Body of pancreas (tissue), 4 donors: ENCODE measurements at regions not wholly inside any gene's neighbourhood (a gene's known extent, or its start where the extent isn't known, plus 50 kb on each side); places are given as distances from the start of the nearest gene placed in this dataset.

Experiments
- ATAC-seq: fragments of 150-250 bp; one replicate; pipeline ENCODE4 v1.9.1; 2016
- DNase-seq, 4 donors: peaks; one replicate each; pipeline ENCODE4 v3.0.0-alpha.2; 2019
- H3K27ac ChIP-seq, 4 donors: fragments of 200-600 bp; sonication (generic); 1 replicate in 3 of 4; 2 replicates in 1 of 4; pipeline versions ENCODE4 v1.5.1 to v1.6.1; 2016 to 2019; ENCODE audit warnings: mild to moderate bottlenecking in 1 of 4, mixed read lengths in 1 of 4, moderate library complexity in 1 of 4
- H3K27me3 ChIP-seq, 2 donors: fragments of 200-600 bp; sonication (generic); one replicate each; pipeline ENCODE4 v1.6.0; 2016; ENCODE audit warnings: mild to moderate bottlenecking in 1 of 2
- H3K36me3 ChIP-seq, 2 donors: fragments of 200-600 bp; sonication (generic); replicated peaks in 1 of 2; 2 replicates each; pipeline ENCODE4 v1.5.1; 2016; ENCODE audit warnings: low read depth in 2 of 2; ENCODE audit not compliant: insufficient read depth in 1 of 2
- H3K4me1 ChIP-seq: fragments of 200-600 bp; sonication (generic); one replicate; pipeline ENCODE4 v1.6.0; 2016
- H3K4me3 ChIP-seq, 2 donors: fragments of 200-600 bp; sonication (generic); 1 replicate in 1 of 2; 2 replicates in 1 of 2; pipeline ENCODE4 v1.5.1; 2016 to 2019
- H3K9me3 ChIP-seq, 3 donors: fragments of 200-600 bp; sonication (generic); 1 replicate in 2 of 3; 2 replicates in 1 of 3; pipeline ENCODE4 v1.5.1; 2016
- POLR2A ChIP-seq, 3 donors: fragments of 450-650 bp; IDR thresholded peaks; one replicate each; pipeline ENCODE4 v1.6.1; 2016; ENCODE audit warnings: antibody characterized with exemption in 3 of 3, mild to moderate bottlenecking in 2 of 3
- WGBS, 2 donors: methylation state at CpG; one replicate each; pipeline ENCODE4 v1.1.5; 2017; 5-methylcytosine and 5-hydroxymethylcytosine counted together
- intact Hi-C: fragments of 100-400 bp; cut with DNase I; formaldehyde crosslinking; loops from one replicate; pipeline ENCODE4 v1.15.1; 2023
- TF ChIP-seq, protein P1 (sequence below), 7 experiments: fragments of 450-650 bp in 4 of 7; fragments of 200-600 bp in 3 of 7; sonication (generic) in 3 of 7; IDR thresholded peaks; one replicate each; pipeline ENCODE4 v1.5.1; 2016 to 2019; ENCODE audit warnings: antibody characterized with exemption in 7 of 7

DNA sequence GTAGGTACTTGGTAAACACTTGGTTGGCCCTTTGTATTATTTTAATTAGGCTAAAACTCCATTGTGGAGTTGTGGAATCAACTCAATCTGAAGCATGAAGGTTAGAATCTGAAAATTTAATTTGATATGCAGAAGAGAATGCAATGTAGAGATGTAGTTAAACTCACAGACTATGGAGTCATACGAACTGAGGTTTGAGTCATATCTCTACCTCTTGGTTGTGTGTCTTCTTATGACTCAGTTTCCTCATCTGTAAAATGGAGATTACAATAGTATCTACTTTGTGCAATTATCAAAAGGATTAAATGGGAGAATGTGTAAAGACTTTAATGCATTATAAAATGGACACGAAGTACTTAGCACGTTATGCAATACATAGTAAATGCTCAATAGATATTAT, 146.0 kb upstream of the IFNG-AS1 start:
- H3K36me3 ChIP-seq: no peaks in the 10 kb centered on the region
- no peaks in the 10 kb centered on the region for H3K9me3 ChIP-seq
- DNase-seq: no peak
- ATAC-seq: no peak
- 77 to 85% methylated on average over 3 of the region's 3 CpGs for WGBS, 2 donors
- TF ChIP-seq POLR2A (IDR thresholded peaks at IDR 0.05): no peak
- TF ChIP-seq, protein P1, sequence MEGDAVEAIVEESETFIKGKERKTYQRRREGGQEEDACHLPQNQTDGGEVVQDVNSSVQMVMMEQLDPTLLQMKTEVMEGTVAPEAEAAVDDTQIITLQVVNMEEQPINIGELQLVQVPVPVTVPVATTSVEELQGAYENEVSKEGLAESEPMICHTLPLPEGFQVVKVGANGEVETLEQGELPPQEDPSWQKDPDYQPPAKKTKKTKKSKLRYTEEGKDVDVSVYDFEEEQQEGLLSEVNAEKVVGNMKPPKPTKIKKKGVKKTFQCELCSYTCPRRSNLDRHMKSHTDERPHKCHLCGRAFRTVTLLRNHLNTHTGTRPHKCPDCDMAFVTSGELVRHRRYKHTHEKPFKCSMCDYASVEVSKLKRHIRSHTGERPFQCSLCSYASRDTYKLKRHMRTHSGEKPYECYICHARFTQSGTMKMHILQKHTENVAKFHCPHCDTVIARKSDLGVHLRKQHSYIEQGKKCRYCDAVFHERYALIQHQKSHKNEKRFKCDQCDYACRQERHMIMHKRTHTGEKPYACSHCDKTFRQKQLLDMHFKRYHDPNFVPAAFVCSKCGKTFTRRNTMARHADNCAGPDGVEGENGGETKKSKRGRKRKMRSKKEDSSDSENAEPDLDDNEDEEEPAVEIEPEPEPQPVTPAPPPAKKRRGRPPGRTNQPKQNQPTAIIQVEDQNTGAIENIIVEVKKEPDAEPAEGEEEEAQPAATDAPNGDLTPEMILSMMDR (IDR thresholded peaks at IDR 0.05): no peak
- H3K27ac ChIP-seq: no peak overlapping the region
- H3K27me3 ChIP-seq: no peaks in the 10 kb centered on the region
- H3K4me3 ChIP-seq: no peak overlapping the region
- intact Hi-C loops: no loop called here
- no peaks in the 10 kb centered on the region for H3K4me1 ChIP-seq

- ATAC-seq (no peak), DNase-seq (no peak)
- no peak for TF ChIP-seq POLR2A (IDR thresholded peaks at IDR 0.05)
- TF ChIP-seq, protein P1 (IDR thresholded peaks at IDR 0.05): no peak
- no peaks in the 10 kb centered on the region for H3K27me3 ChIP-seq
- H3K9me3 ChIP-seq: no peaks in the 10 kb centered on the region
- H3K4me3 ChIP-seq: no peak overlapping the region
- H3K27ac ChIP-seq: no peak overlapping the region
- intact Hi-C loops: no loop called here
- 76 to 83% methylated on average over 2 of the region's 2 CpGs for WGBS, 2 donors
- H3K36me3 ChIP-seq: no peaks in the 10 kb centered on the region
- H3K4me1 ChIP-seq: no peaks in the 10 kb centered on the region
Measured at GRCh38 chr12:67852701-67853100, 136.5 kb upstream of the IFNG-AS1 start.

- TF ChIP-seq, protein P1 (IDR thresholded peaks at IDR 0.05): no peak
- no peak for TF ChIP-seq POLR2A (IDR thresholded peaks at IDR 0.05)
- ATAC-seq: no peak
- intact Hi-C loops: no loop called here
Measured at GRCh38 chr12:67853204-67853603, 136.0 kb upstream of the IFNG-AS1 start.

DNA sequence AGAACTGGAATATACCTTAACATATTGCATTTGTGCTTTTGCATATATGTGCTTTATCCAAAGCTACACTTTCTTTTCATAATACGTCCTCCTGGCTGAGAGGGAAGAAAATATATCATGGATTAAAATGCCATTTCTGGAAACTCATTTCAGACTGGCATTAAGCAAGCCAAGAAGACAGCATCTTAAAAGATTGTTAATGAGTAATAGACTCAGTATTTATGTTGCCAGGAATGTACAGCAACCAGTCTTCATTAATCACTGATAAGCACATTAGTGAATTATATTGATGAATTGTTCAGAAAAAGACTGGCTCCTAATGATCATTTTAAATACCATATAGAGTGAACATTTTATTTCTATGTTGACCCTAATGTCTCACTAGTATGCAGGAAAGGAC, 134.9 kb upstream of the IFNG-AS1 start:
- 30 to 38% methylated on average over 1 of the region's 1 CpG for WGBS, 2 donors
- intact Hi-C loops: no loop called here

More at GRCh38 chr12:67853204-67853603, 136.0 kb upstream of the IFNG-AS1 start:
- Histone ChIP-seq H3K36me3 (no peaks in the 10 kb centered on the region), H3K9me3 (no peaks in the 10 kb centered on the region), H3K4me1 (no peaks in the 10 kb centered on the region), H3K27me3 (no peaks in the 10 kb centered on the region), H3K27ac (no peak overlapping the region), H3K4me3 (no peak overlapping the region)
- 74% methylated on average over 3 of the region's 3 CpGs for WGBS, 2 donors
- DNase-seq: no peak

DNA sequence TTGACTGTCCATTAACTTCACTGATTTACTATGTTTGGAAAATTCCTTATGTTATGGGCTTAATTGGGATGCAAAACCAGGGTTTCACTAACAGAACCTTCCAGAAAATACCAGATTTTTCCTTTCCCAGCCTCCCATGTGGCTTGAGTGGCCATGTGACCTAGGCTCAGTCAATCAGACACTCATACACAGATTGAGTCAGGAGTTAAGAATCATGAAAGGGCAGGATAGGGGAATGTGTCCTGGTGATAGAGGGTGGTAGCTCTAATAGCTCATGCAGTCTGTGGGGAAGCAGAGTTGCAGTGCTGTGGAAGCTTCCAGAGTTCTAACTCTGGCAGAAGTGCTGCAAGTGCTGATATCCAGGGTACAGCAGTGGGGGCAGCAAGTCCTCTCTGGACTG, 134.1 kb upstream of the IFNG-AS1 start:
- intact Hi-C loops: no loop called here
- H3K27me3 ChIP-seq: no peaks in the 10 kb centered on the region
- no peaks in the 10 kb centered on the region for H3K4me1 ChIP-seq
- TF ChIP-seq, protein P1 (IDR thresholded peaks at IDR 0.05): no peak
- no peak for TF ChIP-seq POLR2A (IDR thresholded peaks at IDR 0.05)
- DNase-seq (no peak), ATAC-seq (no peak)
- no peaks in the 10 kb centered on the region for H3K36me3 ChIP-seq
- H3K9me3 ChIP-seq: no peaks in the 10 kb centered on the region
- H3K4me3 ChIP-seq: no peak overlapping the region
- no peak overlapping the region for H3K27ac ChIP-seq

More for the DNA sequence above, 134.9 kb upstream of the IFNG-AS1 start:
- Histone ChIP-seq H3K4me3 (no peak overlapping the region), H3K4me1 (no peaks in the 10 kb centered on the region), H3K27me3 (no peaks in the 10 kb centered on the region), H3K36me3 (no peaks in the 10 kb centered on the region), H3K27ac (no peak overlapping the region), H3K9me3 (no peaks in the 10 kb centered on the region)
- DNase-seq: no peak
- TF ChIP-seq POLR2A (IDR thresholded peaks at IDR 0.05): no peak
- TF ChIP-seq, protein P1 (IDR thresholded peaks at IDR 0.05): no peak
- ATAC-seq: no peak
